GM12892 (cell line): ENCODE measurements at regions not wholly inside any gene's neighbourhood (a gene's known extent, or its start where the extent isn't known, plus 50 kb on each side); places are given as distances from the start of the nearest gene placed in this dataset.

Source experiments
- POLR2A ChIP-seq: IDR thresholded peaks from 2 replicates; pipeline ENCODE4 v1.6.1; 2011; ENCODE audit warnings: low read depth, low read length, control low read depth
- POLR2AphosphoS5 ChIP-seq: IDR thresholded peaks from 2 replicates; pipeline ENCODE4 v1.6.1; 2011; ENCODE audit warnings: low read depth, low read length, control low read depth
- TAF1 ChIP-seq: IDR thresholded peaks from 2 replicates; pipeline ENCODE4 v1.6.1; 2011; ENCODE audit warnings: low read depth, mild to moderate bottlenecking, control low read depth, low read length, borderline replicate concordance

DNA sequence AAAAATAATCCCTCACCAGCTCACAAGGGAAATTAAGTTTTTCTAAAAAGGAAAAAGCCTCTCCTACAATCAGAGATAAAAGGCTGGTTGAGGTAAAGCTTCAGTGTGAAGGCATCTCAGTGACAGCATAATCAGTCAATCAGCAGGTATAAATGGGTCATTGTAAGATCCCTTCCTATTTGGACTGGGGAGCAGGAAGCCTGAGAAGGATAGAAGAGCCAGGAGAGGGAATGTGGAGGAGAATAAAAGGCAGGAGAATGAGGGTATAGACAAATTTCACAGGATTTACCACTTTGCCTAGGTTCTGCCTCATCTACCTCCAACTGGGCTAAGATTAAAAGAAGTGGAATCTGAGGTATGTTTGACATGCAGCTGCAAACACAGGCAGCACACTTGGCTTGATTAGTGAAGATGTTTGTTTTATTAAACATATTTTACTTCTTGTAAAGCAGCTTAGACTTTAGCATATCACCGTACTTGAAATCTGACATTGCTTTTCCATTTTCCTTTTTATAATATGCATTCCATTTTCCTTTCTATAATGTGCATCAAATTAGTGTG, 479.1 kb upstream of the USP15 start:
- TF ChIP-seq POLR2A: no peak
- no peak for TF ChIP-seq POLR2AphosphoS5
- TF ChIP-seq TAF1: no peak
